ENCODE measurements at regions not wholly inside any gene's neighbourhood (a gene's known extent, or its start where the extent isn't known, plus 50 kb on each side); places are given as distances from the start of the nearest gene placed in this dataset.

- TF ChIP-seq TOX (CRISPR knock-in tag; IDR thresholded peaks at IDR 0.05; ENCODE audit: borderline replicate concordance) (no peak), ESRRG (CRISPR knock-in tag; IDR thresholded peaks at IDR 0.05) (no peak), ZNF8 (CRISPR knock-in tag; IDR thresholded peaks at IDR 0.05) (no peak), SNAI2 (CRISPR knock-in tag; IDR thresholded peaks at IDR 0.05) (no peak), ZFP30 (CRISPR knock-in tag; IDR thresholded peaks at IDR 0.05) (no peak)
- no peak for ATAC-seq
These were observed 1672.3 kb downstream of the ARAP2 start for GRCh38 chr4:34572026-34572425.

- ATAC-seq: no peak
- TF ChIP-seq CREB5 (CRISPR knock-in tag; IDR thresholded peaks at IDR 0.05; ENCODE audit: low read depth) (no peak), ZFP3 (CRISPR knock-in tag; IDR thresholded peaks at IDR 0.05) (no peak), BACH2 (CRISPR knock-in tag; IDR thresholded peaks at IDR 0.05; ENCODE audit: borderline replicate concordance) (no peak)
These were observed 1629.0 kb downstream of the ARAP2 start for GRCh38 chr4:34615315-34615714.

DNA sequence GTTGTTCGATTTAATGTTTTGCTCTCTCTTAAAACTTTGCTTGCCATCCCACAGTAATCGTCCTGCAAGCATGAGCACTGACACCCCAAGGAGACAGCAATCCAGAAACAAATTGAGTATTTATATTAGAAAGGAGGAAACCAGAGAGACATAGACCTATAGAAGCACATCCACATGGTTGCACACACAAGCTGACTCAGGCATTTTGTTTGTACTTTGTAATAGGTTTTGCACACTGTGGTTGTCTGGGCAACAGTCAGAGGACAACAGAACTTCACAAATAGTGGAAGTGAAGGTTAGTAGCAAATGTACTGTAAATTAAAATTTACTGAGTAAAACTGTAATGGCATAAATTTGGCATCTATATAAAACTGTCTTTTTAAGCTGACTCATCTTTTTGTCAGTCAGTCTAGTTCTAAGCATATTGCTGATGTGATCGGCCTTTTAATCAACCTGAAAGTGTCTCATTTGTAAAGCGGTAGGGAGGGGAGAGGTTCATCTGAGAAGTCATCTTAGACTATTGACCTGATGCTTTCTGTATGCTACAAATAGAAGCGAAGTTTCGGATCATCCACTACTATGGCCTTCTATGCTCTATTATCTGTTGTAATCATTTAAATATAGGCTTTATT is 1624.7 kb downstream of the ARAP2 start:
- ATAC-seq: no peak
- TF ChIP-seq CREB5 (CRISPR knock-in tag; IDR thresholded peaks at IDR 0.05; ENCODE audit: low read depth): no peak
- TF ChIP-seq ZNF8 (CRISPR knock-in tag; IDR thresholded peaks at IDR 0.05): no peak
- TF ChIP-seq ZFP30 (CRISPR knock-in tag; IDR thresholded peaks at IDR 0.05): no peak
- no peak for TF ChIP-seq ESRRG (CRISPR knock-in tag; IDR thresholded peaks at IDR 0.05)
- TF ChIP-seq GLIS3 (CRISPR knock-in tag; IDR thresholded peaks at IDR 0.05): no peak
- TF ChIP-seq ARNTL (CRISPR knock-in tag; IDR thresholded peaks at IDR 0.05; ENCODE audit: borderline replicate concordance, low read depth): no peak
- TF ChIP-seq SNAI2 (CRISPR knock-in tag; IDR thresholded peaks at IDR 0.05): no peak
- no peak for TF ChIP-seq TOX (CRISPR knock-in tag; IDR thresholded peaks at IDR 0.05; ENCODE audit: borderline replicate concordance)

GRCh38 chr4:34628471-34628870 is 1615.8 kb downstream of the ARAP2 start:
- TF ChIP-seq, protein P1, sequence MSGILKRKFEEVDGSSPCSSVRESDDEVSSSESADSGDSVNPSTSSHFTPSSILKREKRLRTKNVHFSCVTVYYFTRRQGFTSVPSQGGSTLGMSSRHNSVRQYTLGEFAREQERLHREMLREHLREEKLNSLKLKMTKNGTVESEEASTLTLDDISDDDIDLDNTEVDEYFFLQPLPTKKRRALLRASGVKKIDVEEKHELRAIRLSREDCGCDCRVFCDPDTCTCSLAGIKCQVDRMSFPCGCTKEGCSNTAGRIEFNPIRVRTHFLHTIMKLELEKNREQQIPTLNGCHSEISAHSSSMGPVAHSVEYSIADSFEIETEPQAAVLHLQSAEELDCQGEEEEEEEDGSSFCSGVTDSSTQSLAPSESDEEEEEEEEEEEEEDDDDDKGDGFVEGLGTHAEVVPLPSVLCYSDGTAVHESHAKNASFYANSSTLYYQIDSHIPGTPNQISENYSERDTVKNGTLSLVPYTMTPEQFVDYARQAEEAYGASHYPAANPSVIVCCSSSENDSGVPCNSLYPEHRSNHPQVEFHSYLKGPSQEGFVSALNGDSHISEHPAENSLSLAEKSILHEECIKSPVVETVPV (CRISPR knock-in tag; IDR thresholded peaks at IDR 0.05): no peak
- TF ChIP-seq POU6F1 (CRISPR knock-in tag; IDR thresholded peaks at IDR 0.05; ENCODE audit: borderline replicate concordance, low read depth) (no peak), BACH2 (CRISPR knock-in tag; IDR thresholded peaks at IDR 0.05; ENCODE audit: borderline replicate concordance) (no peak), ZC3H10 (CRISPR knock-in tag; IDR thresholded peaks at IDR 0.05) (no peak), ESRRG (CRISPR knock-in tag; IDR thresholded peaks at IDR 0.05) (no peak), TCF4 (CRISPR knock-in tag; IDR thresholded peaks at IDR 0.05; ENCODE audit: borderline replicate concordance) (no peak), SNAI2 (CRISPR knock-in tag; IDR thresholded peaks at IDR 0.05) (no peak)
- no peak for ATAC-seq

DNA sequence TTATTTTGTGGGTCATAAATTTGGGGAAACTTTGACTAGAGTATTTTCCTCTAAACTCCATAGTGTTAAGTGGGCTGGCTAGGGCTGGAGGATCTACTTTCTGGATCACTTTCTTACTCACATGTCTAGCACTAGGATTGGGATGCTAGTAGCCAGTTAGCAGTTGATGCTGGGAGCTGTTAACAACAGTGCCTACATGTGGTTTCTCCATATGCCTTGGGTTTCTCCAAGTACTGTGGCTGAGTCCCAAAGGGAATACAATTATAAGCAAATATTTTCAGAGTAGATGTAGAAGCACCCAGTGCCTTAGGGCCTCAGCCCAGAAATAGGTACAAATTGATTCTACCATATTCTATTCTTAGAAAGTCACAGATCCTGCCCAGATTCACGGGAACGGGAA is 1614.9 kb downstream of the ARAP2 start:
- no peak for ATAC-seq
- TF ChIP-seq, protein P1 (CRISPR knock-in tag; IDR thresholded peaks at IDR 0.05): no peak
- TF ChIP-seq TCF4 (CRISPR knock-in tag; IDR thresholded peaks at IDR 0.05; ENCODE audit: borderline replicate concordance) (no peak), BACH2 (CRISPR knock-in tag; IDR thresholded peaks at IDR 0.05; ENCODE audit: borderline replicate concordance) (no peak), CSDC2 (CRISPR knock-in tag; IDR thresholded peaks at IDR 0.05) (no peak), RARB (CRISPR knock-in tag; IDR thresholded peaks at IDR 0.05) (no peak), OSR1 (CRISPR knock-in tag; IDR thresholded peaks at IDR 0.05) (no peak), ISL1 (CRISPR knock-in tag; IDR thresholded peaks at IDR 0.05) (no peak), ZNF8 (CRISPR knock-in tag; IDR thresholded peaks at IDR 0.05) (no peak), ZNF565 (CRISPR knock-in tag; conservative IDR thresholded peaks at IDR 0.05; ENCODE audit: low read depth) (no peak), PPARA (CRISPR knock-in tag; IDR thresholded peaks at IDR 0.05; ENCODE audit: borderline replicate concordance) (no peak), POU6F1 (CRISPR knock-in tag; IDR thresholded peaks at IDR 0.05; ENCODE audit: borderline replicate concordance, low read depth) (no peak), ARNTL (CRISPR knock-in tag; IDR thresholded peaks at IDR 0.05; ENCODE audit: borderline replicate concordance, low read depth) (no peak), SNAI2 (CRISPR knock-in tag; IDR thresholded peaks at IDR 0.05) (no peak), ZFP30 (CRISPR knock-in tag; IDR thresholded peaks at IDR 0.05) (no peak), ZFP3 (CRISPR knock-in tag; IDR thresholded peaks at IDR 0.05) (no peak), ZC3H10 (CRISPR knock-in tag; IDR thresholded peaks at IDR 0.05) (no peak), ZNF70 (CRISPR knock-in tag; IDR thresholded peaks at IDR 0.05) (no peak), ESRRG (CRISPR knock-in tag; IDR thresholded peaks at IDR 0.05) (no peak)
- TF ChIP-seq, protein P2, sequence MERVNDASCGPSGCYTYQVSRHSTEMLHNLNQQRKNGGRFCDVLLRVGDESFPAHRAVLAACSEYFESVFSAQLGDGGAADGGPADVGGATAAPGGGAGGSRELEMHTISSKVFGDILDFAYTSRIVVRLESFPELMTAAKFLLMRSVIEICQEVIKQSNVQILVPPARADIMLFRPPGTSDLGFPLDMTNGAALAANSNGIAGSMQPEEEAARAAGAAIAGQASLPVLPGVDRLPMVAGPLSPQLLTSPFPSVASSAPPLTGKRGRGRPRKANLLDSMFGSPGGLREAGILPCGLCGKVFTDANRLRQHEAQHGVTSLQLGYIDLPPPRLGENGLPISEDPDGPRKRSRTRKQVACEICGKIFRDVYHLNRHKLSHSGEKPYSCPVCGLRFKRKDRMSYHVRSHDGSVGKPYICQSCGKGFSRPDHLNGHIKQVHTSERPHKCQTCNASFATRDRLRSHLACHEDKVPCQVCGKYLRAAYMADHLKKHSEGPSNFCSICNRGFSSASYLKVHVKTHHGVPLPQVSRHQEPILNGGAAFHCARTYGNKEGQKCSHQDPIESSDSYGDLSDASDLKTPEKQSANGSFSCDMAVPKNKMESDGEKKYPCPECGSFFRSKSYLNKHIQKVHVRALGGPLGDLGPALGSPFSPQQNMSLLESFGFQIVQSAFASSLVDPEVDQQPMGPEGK (CRISPR knock-in tag; IDR thresholded peaks at IDR 0.05; ENCODE audit: borderline replicate concordance): no peak

Data from SK-N-SH treated with all-trans-retinoic acid at 6 μM for 48 hours (cell line).